ENCODE measurements at regions not wholly inside any gene's neighbourhood (a gene's known extent, or its start where the extent isn't known, plus 50 kb on each side); places are given as distances from the start of the nearest gene placed in this dataset.

- DNase-seq (no peak), ATAC-seq (no peak)
- WGBS, 2 donors = 83 to 93% methylated on average over 1 of the region's 1 CpG
Measured at GRCh38 chr4:36511785-36512184, 230.4 kb downstream of the DTHD1 start.

GRCh38 chr4:36516522-36517095, 235.2 kb downstream of the DTHD1 start:
- 43 to 52% methylated on average over 4 of the region's 4 CpGs for whole genome bisulfite sequencing, 2 donors
- H3K36me3 ChIP-seq = no peaks in the 10 kb centered on the region
- no peaks in the 10 kb centered on the region for H3K9me3 ChIP-seq
- no peak overlapping the region for H3K27ac ChIP-seq
- H3K4me1 ChIP-seq = no peaks in the 10 kb centered on the region
- DNase-seq (no peak), ATAC-seq (no peak), FAIRE-seq (no peak)
- no peaks in the 10 kb centered on the region for H3K27me3 ChIP-seq
- no peak overlapping the region for H3K4me3 ChIP-seq
- intact Hi-C loops (cut with DNase I) = no loop called here
- no peak for TF ChIP-seq CTCF (IDR thresholded peaks at IDR 0.05)

More at GRCh38 chr4:36511785-36512184, 230.4 kb downstream of the DTHD1 start:
- Histone ChIP-seq H3K36me3 (no peaks in the 10 kb centered on the region), H3K27me3 (no peaks in the 10 kb centered on the region), H3K4me1 (no peaks in the 10 kb centered on the region), H3K9me3 (no peaks in the 10 kb centered on the region), H3K4me3 (no peak overlapping the region), H3K27ac (no peak overlapping the region)
- no peak for TF ChIP-seq CTCF (IDR thresholded peaks at IDR 0.05)
- no peak for FAIRE-seq
- intact Hi-C loops (cut with DNase I) = no loop called here

GRCh38 chr4:36523182-36523581, 241.8 kb downstream of the DTHD1 start:
- FAIRE-seq = no peak
- no peak for TF ChIP-seq CTCF (IDR thresholded peaks at IDR 0.05)
- Histone ChIP-seq H3K27me3 (no peaks in the 10 kb centered on the region), H3K36me3 (no peaks in the 10 kb centered on the region), H3K27ac (no peak overlapping the region), H3K4me1 (no peaks in the 10 kb centered on the region), H3K4me3 (no peak overlapping the region), H3K9me3 (no peaks in the 10 kb centered on the region)
- no peak for ATAC-seq
- DNase-seq = no peak
- intact Hi-C loops (cut with DNase I) = no loop called here

- no peaks in the 10 kb centered on the region for H3K27me3 ChIP-seq
- no peak for DNase-seq
- H3K9me3 ChIP-seq = no peaks in the 10 kb centered on the region
- no peaks in the 10 kb centered on the region for H3K4me1 ChIP-seq
- intact Hi-C loops (cut with DNase I) = no loop called here
- ATAC-seq = no peak
- no peak for FAIRE-seq
- no peak for TF ChIP-seq CTCF (IDR thresholded peaks at IDR 0.05)
- H3K4me3 ChIP-seq = no peak overlapping the region
- H3K36me3 ChIP-seq = no peaks in the 10 kb centered on the region
- 43 to 50% methylated on average over 4 of the region's 4 CpGs for WGBS, 2 donors
- H3K27ac ChIP-seq = no peak overlapping the region
Measured at GRCh38 chr4:36532670-36533379, 251.4 kb downstream of the DTHD1 start.

- DNase-seq = no peak
- no peak for TF ChIP-seq CTCF (IDR thresholded peaks at IDR 0.05)
- no peak for ATAC-seq
- no peaks in the 10 kb centered on the region for H3K27me3 ChIP-seq
- H3K4me3 ChIP-seq = no peak overlapping the region
- intact Hi-C loops (cut with DNase I) = no loop called here
- FAIRE-seq = no peak
- no peaks in the 10 kb centered on the region for H3K4me1 ChIP-seq
- no peak overlapping the region for H3K27ac ChIP-seq
- 49 to 62% methylated on average over 1 of the region's 1 CpG for WGBS, 2 donors
- no peaks in the 10 kb centered on the region for H3K36me3 ChIP-seq
- H3K9me3 ChIP-seq = no peaks in the 10 kb centered on the region
Measured at GRCh38 chr4:36533944-36534343, 252.5 kb downstream of the DTHD1 start.
